Naive B cell (primary cell): ENCODE measurements at regions not wholly inside any gene's neighbourhood (a gene's known extent, or its start where the extent isn't known, plus 50 kb on each side); places are given as distances from the start of the nearest gene placed in this dataset.

Source experiments
- ATAC-seq, 2 donors: fragments of 150-1000 bp; cut with Tn5 transposase; 2 replicates each; pipeline ENCODE4 v1.10.0; 2021; ENCODE audit warnings: low read depth in 2 of 2, mild to moderate bottlenecking in 2 of 2, moderate library complexity in 2 of 2
- DNase-seq: peaks from one replicate; pipeline ENCODE4 v3.0.0; 2022
- H3K27ac Mint-ChIP-seq, 6 donors: one replicate each; pipeline ENCODE4 v1.8.0; 2020 to 2022; ENCODE audit warnings: mild to moderate bottlenecking in 6 of 6, mixed read lengths in 6 of 6, moderate library complexity in 5 of 6, inconsistent platforms in 2 of 6
- H3K27me3 Mint-ChIP-seq, 3 donors: one replicate each; pipeline ENCODE4 v1.8.0; 2021 to 2022; ENCODE audit warnings: mixed read lengths in 3 of 3, mild to moderate bottlenecking in 1 of 3
- H3K36me3 Mint-ChIP-seq, 2 donors: one replicate each; pipeline ENCODE4 v1.8.0; 2020 to 2022; ENCODE audit warnings: mixed read lengths in 2 of 2, inconsistent platforms in 1 of 2, mild to moderate bottlenecking in 1 of 2
- H3K4me1 Mint-ChIP-seq, 3 donors: one replicate each; pipeline ENCODE4 v1.8.0; 2020 to 2022; ENCODE audit warnings: mixed read lengths in 3 of 3, inconsistent platforms in 1 of 3, mild to moderate bottlenecking in 1 of 3, moderate library complexity in 1 of 3
- H3K4me3 Mint-ChIP-seq, 8 donors: one replicate each; pipeline ENCODE4 v1.8.0; 2020 to 2022; ENCODE audit warnings: mild to moderate bottlenecking in 8 of 8, mixed read lengths in 8 of 8, moderate library complexity in 8 of 8, inconsistent platforms in 2 of 8
- H3K9me3 Mint-ChIP-seq, 7 donors: one replicate each; pipeline ENCODE4 v1.8.0; 2020 to 2022; ENCODE audit warnings: mixed read lengths in 7 of 7, mild to moderate bottlenecking in 5 of 7, inconsistent platforms in 2 of 7, moderate library complexity in 1 of 7

DNA sequence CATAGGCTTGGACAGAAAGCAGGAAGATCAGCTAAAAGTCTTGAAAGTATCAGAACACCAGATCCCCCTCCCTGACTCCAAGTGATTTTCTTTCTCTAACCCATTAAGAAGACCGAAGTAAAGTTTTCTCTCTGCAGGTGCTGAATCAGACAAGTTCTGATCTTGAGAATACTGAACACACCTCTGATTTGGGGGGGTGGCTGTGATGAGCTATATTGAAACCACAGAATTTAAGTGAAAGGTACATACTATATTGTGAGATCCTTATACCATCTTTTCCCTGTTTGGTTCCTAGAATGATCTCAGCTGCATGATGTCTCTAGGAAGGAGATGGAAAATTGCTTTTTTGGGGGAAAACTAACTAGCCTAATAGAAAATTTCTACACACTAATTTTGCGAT is 196.0 kb downstream of the DIPK2A start:
- Mint-ChIP-seq H3K4me3 (no peak overlapping the region), H3K27ac (no peak overlapping the region), H3K36me3 (no peaks in the 10 kb centered on the region), H3K4me1 (peaks cover 6 to 12% (median 6%) of the 10 kb centered on the region in 3 donors), H3K9me3 (peaks cover 0 to 7% (median 0%) of the 10 kb centered on the region in 7 donors), H3K27me3 (peaks cover 0 to 5% (median 0%) of the 10 kb centered on the region in 3 donors)
- ATAC-seq (no peak), DNase-seq (no peak)

DNA sequence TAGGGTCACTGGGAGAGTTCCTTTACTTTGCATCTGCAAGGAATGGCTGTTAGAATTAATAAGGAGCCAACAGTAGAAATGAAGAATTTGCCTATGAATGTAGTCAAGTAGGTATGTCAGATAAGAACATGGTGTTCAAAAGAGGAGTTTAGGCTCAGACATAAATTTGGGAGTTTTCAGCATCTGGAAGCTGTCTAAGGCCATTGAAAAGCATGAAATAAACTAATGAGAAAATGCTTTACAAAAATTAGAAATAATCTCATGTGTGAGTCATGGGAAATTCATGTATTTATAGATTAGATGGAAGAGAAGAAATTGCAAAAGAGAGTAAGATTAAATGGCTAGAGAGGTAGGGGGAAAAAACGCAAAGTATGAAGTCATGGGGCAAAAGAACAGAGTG is 201.9 kb downstream of the DIPK2A start:
- Mint-ChIP-seq H3K4me1 (no peaks in the 10 kb centered on the region), H3K36me3 (no peaks in the 10 kb centered on the region), H3K9me3 (peaks cover 0 to 8% (median 0%) of the 10 kb centered on the region in 7 donors), H3K27me3 (no peaks in the 10 kb centered on the region), H3K4me3 (no peak overlapping the region), H3K27ac (no peak overlapping the region)
- ATAC-seq: no peak
- no peak for DNase-seq

DNA sequence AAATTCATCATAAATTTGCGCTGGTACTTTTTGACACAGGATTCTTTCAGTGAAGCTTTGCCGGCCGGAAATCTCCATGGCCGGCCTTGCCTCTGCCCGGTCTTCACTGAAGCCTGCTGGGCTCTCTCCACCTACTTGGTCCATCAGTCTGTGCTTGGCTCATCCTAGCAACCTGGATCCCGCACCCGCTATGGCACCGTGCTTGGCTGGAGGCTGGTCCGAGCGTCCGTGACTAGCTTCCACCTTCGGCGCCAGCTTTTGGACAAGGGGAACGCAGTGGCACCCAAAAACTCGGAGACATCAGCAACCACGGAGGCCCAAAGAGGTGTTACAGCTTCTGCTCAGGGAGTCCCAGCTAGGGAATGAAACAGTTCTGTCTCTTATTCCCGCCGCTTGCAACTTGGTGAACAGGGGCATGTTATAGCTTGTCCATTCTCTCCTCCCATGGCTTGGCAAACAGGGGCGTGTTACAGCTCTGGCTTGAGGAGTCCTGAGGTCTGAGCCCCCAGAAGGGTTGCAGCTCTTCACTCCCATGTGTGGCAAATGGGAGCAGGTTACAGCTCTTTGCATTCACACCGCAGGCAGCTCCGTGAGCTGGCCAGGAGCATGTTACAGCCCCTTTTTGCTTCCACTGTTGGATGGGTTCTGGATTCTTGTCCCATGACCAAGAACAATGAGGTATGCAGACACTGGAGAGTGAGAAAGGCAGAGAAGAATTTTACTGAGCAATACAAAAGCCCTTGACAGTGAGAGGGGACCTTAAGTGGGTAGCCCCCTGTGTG is 204.2 kb downstream of the DIPK2A start:
- Mint-ChIP-seq H3K4me1 (no peaks in the 10 kb centered on the region), H3K9me3 (peaks cover 0 to 4% (median 0%) of the 10 kb centered on the region in 7 donors), H3K27me3 (no peaks in the 10 kb centered on the region), H3K36me3 (no peaks in the 10 kb centered on the region), H3K4me3 (no peak overlapping the region), H3K27ac (no peak overlapping the region)
- no peak for DNase-seq
- no peak for ATAC-seq

DNA sequence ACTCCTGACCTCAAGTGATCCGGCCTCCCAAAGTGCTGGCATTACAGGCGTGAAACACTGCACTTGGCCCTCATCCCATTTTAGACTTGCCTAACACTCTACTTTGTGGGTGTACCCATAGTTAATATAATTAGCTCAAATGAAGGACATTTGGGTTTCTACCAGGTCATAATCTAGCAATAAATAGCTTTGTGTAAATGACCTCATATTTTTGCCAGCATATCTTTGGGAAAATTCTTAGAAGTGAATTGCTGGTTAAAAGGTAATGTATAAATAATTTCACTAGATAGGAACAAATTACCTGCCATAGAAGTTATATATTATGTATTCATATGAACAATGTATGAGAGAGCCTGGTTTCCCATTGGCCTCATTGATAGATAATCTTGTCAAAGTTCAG is 206.0 kb downstream of the DIPK2A start:
- no peak for ATAC-seq
- H3K9me3 Mint-ChIP-seq: peaks cover 0 to 4% (median 0%) of the 10 kb centered on the region in 7 donors
- no peak overlapping the region for H3K27ac Mint-ChIP-seq
- H3K27me3 Mint-ChIP-seq: no peaks in the 10 kb centered on the region
- H3K4me3 Mint-ChIP-seq: no peak overlapping the region
- no peaks in the 10 kb centered on the region for H3K36me3 Mint-ChIP-seq
- DNase-seq: no peak
- no peaks in the 10 kb centered on the region for H3K4me1 Mint-ChIP-seq

DNA sequence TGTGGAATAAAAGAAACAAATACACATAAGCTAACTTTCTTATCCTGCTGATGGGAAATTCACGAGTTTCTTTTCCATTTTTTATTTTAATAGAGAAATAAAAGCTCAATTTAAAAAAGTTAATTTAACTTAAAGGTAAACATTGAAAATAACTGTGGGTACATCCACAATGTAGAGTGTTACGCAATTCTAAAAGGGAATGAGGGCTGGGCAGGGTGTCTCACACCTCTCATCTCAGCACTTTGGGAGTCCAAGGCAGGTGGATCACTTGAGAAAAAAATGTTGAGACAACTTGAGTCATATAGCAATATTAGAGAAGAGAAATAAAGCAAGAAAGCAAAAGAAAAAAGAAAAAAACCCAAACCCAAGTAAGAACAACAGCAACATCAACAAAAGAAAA is 207.0 kb downstream of the DIPK2A start:
- no peaks in the 10 kb centered on the region for H3K27me3 Mint-ChIP-seq
- no peak for DNase-seq
- peaks cover 0 to 4% (median 0%) of the 10 kb centered on the region in 7 donors for H3K9me3 Mint-ChIP-seq
- H3K4me1 Mint-ChIP-seq: no peaks in the 10 kb centered on the region
- H3K4me3 Mint-ChIP-seq: no peak overlapping the region
- H3K27ac Mint-ChIP-seq: no peak overlapping the region
- no peak for ATAC-seq
- no peaks in the 10 kb centered on the region for H3K36me3 Mint-ChIP-seq

DNA sequence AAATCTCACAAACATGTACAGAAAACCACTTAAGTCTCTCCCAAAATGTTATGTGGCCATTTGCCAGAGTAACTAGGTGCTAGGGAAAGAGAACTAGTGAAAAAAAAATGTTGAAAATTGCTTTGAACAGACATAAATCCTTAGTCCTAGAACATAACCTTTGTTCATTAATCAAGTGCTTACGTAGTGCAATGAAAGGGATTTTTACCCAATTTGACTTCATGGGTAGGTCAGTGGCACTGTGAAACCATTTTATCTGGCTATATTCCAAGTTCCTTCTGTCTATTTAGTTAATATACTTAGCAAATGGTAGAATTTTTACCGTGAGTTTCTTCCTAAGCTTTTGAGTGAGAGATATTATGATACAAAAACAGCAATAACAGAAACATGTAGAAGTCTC is 209.4 kb downstream of the DIPK2A start:
- Mint-ChIP-seq H3K36me3 (no peaks in the 10 kb centered on the region), H3K9me3 (peaks cover 0 to 12% (median 0%) of the 10 kb centered on the region in 7 donors), H3K4me1 (no peaks in the 10 kb centered on the region), H3K27me3 (no peaks in the 10 kb centered on the region), H3K4me3 (no peak overlapping the region), H3K27ac (no peak overlapping the region)
- ATAC-seq (no peak), DNase-seq (no peak)

DNA sequence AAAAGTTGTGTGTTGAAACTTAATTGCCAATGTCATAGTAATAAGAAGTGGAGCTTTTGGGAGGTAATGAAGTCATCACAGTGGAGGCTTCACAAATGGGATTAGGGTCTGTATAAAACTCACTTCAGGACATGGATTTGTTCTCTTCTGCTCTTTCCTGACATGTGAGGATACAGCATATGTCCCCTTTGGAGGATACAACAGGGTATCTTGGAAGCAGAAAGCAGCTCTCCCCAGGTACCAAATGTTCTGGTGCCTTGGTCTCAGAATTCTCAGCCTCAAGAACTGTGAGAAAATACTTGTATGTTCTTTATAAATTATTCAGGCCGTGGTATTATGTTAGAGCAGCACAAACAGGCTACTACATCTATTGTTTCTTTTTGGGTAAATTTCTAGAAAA is 210.9 kb downstream of the DIPK2A start:
- no peak overlapping the region for H3K4me3 Mint-ChIP-seq
- H3K9me3 Mint-ChIP-seq: peaks cover 0 to 7% (median 0%) of the 10 kb centered on the region in 7 donors
- ATAC-seq (no peak), DNase-seq (no peak)
- no peaks in the 10 kb centered on the region for H3K36me3 Mint-ChIP-seq
- no peak overlapping the region for H3K27ac Mint-ChIP-seq
- no peaks in the 10 kb centered on the region for H3K4me1 Mint-ChIP-seq
- no peaks in the 10 kb centered on the region for H3K27me3 Mint-ChIP-seq

DNA sequence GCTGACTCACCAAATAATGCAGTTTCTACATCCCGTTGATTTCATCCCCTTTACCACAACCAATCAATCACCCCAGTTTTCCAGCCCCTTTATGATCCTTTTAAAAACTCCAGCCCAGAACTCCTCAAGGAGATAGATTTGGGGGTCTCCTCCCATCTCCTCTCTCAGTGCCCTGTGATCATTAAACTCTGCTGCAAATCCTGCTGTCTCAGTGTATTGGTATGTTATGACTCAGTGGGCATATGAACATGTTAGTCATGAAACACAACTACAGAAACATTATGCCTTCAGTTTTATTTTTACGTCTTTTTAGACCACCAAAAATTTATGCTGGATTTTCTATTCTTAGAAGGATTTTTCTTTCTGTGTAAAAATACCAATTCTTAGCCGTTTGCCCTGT is 213.7 kb downstream of the DIPK2A start:
- DNase-seq: no peak
- ATAC-seq: no peak
- no peaks in the 10 kb centered on the region for H3K4me1 Mint-ChIP-seq
- H3K27ac Mint-ChIP-seq: no peak overlapping the region
- no peaks in the 10 kb centered on the region for H3K36me3 Mint-ChIP-seq
- no peak overlapping the region for H3K4me3 Mint-ChIP-seq
- H3K9me3 Mint-ChIP-seq: peaks cover 0 to 7% (median 0%) of the 10 kb centered on the region in 7 donors
- H3K27me3 Mint-ChIP-seq: no peaks in the 10 kb centered on the region

DNA sequence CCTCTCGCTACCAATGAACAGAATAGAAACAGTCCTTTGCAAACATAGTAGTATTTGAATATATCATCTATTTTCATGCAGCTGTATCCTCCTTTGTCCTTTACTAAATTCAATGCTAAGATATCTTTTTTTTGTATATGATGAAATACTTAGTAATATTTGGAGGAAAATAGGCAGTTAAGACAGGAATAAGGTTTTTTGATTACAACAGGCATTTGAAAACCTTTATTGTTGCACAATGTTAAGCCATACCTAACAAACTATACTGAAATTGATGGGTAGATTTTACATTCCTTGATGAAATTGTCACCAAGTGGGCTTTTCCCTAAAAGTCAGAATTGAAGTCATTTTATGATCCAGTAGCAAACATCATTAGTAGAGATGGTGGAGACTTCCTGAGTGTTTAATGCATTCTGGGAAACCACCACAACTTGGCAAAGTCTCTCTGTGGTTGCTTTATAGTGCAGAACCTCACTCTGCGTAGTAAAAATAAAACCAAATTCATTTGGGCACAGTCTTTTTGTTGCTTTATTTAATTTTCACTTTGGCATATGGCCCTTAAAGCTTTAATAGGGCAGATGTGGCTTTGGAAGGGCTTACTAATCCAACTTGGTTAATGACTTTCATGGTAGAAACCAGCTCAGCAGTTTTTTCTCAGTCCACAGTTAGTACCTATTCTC is 216.0 kb downstream of the DIPK2A start:
- no peaks in the 10 kb centered on the region for H3K27me3 Mint-ChIP-seq
- H3K4me3 Mint-ChIP-seq: no peak overlapping the region
- no peaks in the 10 kb centered on the region for H3K4me1 Mint-ChIP-seq
- H3K27ac Mint-ChIP-seq: no peak overlapping the region
- DNase-seq (no peak), ATAC-seq (no peak)
- peaks cover 0 to 15% (median 7%) of the 10 kb centered on the region in 7 donors for H3K9me3 Mint-ChIP-seq
- no peaks in the 10 kb centered on the region for H3K36me3 Mint-ChIP-seq

DNA sequence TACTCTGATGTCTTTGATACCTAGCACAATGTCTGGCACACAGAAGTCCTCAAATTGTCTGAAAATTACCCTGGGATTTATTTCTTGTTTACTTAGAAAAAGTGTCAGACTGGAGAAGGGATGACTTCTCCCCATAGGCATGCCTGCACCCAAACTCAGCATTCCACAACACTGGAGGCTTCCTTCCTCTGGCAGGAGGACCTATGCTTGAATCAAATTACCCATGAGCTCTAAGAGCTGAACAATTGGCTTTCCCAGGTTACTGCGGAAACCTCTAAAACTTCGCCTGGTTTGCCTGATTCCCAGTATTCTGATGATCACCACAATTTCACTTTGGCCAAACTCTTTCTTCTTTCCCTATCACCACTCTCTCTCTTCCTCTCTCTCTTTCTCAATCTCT is 217.4 kb downstream of the DIPK2A start:
- DNase-seq: no peak
- no peaks in the 10 kb centered on the region for H3K4me1 Mint-ChIP-seq
- H3K27me3 Mint-ChIP-seq: no peaks in the 10 kb centered on the region
- H3K9me3 Mint-ChIP-seq: peaks cover 7 to 25% (median 12%) of the 10 kb centered on the region in 7 donors
- H3K27ac Mint-ChIP-seq: peak overlapping the region in 1 of 6 donors; percentile 81
- H3K36me3 Mint-ChIP-seq: peaks cover 0 to 7% of the 10 kb centered on the region in 2 donors
- no peak overlapping the region for H3K4me3 Mint-ChIP-seq
- no peak for ATAC-seq

DNA sequence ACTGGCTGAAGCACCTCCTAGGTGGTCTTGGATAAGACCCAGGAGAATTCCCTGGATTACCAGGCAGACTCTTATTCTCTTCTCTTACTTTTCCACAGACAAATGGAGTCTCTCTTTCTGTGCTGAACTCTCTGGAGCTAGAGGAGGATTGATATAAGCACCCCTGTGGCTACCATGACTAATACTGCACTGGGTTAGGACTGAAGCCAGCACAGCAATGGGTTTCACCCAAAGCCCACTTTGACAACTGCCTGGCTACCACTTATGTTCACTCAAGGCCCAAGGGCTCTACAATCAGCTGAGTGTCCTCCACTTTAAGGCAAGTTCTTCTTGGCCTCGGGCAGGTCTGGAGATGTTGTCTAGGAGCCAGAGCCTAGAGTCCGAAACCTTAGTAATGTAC is 225.5 kb downstream of the DIPK2A start:
- Mint-ChIP-seq H3K4me3 (no peak overlapping the region), H3K9me3 (peaks cover 9 to 46% (median 25%) of the 10 kb centered on the region in 7 donors), H3K27me3 (peaks cover 0 to 8% (median 0%) of the 10 kb centered on the region in 3 donors), H3K4me1 (no peaks in the 10 kb centered on the region), H3K36me3 (peaks cover 7% of the 10 kb centered on the region in 2 donors), H3K27ac (no peak overlapping the region)
- DNase-seq (no peak), ATAC-seq (no peak)

DNA sequence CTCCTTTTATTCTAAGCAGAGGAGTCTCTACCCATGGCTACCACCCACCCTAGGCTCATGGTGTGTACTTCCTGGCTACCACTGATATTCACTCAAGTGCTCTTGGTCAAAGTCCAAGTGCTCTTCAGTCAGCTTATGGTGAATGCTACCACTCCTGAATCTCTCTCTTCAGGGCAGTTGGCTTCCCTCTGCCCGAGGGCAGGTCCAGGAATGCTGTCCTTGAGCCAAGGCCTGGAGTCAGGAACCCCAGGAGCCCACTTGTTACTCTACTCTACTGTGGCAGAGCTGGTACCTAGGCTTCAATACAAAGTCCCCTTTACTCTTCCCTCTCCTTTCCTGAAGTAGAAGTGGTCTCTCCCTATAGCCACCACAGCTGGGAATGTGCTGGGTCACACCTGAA is 226.0 kb downstream of the DIPK2A start:
- H3K9me3 Mint-ChIP-seq: peaks cover 9 to 46% (median 25%) of the 10 kb centered on the region in 7 donors
- no peaks in the 10 kb centered on the region for H3K4me1 Mint-ChIP-seq
- no peak for DNase-seq
- H3K4me3 Mint-ChIP-seq: no peak overlapping the region
- peaks cover 7% of the 10 kb centered on the region in 2 donors for H3K36me3 Mint-ChIP-seq
- no peak for ATAC-seq
- H3K27me3 Mint-ChIP-seq: peaks cover 0 to 8% (median 0%) of the 10 kb centered on the region in 3 donors
- no peak overlapping the region for H3K27ac Mint-ChIP-seq

DNA sequence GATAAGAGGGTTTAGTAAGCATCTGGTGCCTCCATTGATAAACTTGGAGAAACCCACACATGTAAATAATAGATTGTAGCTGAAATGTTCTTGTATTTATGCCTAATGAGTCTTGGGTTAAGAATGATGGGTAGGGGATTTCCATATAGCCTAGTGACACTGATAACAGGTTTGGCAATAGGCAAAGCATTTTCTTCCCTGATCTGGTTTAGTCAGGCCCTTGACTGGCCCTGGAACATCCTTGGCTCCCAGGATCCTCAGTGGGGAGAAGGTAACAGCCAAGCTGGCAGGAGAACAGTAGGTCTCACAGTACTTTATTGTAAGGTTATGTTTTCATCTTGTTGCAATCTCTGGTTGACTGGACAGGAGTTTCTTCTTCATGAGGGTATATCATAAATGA is 228.4 kb downstream of the DIPK2A start:
- Mint-ChIP-seq H3K4me3 (no peak overlapping the region), H3K4me1 (no peaks in the 10 kb centered on the region), H3K27ac (no peak overlapping the region), H3K27me3 (peaks cover 0 to 8% (median 6%) of the 10 kb centered on the region in 3 donors), H3K36me3 (peaks cover 0 to under 1% of the 10 kb centered on the region in 2 donors), H3K9me3 (peaks cover 2 to 22% (median 10%) of the 10 kb centered on the region in 7 donors)
- ATAC-seq (no peak), DNase-seq (no peak)

DNA sequence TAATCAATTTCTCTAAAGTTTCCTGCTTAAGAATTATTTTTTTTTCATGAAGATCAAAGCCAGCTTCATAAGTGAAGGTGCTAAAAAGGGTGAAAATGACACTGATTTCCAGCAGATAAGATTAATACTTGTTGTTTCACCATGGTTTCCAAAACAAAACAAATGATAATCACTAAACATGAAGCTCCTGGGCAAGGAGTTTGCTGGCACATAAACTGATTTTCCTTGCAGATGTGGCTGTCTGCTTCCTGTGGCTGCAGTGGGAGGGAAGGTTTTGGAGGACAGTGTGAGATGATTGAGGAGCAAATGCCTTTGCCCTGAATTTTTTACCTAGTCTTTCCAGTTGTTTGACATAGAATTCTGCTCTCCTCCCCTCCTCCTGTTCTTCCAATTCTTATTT is 228.8 kb downstream of the DIPK2A start:
- H3K36me3 Mint-ChIP-seq: no peaks in the 10 kb centered on the region
- H3K4me1 Mint-ChIP-seq: no peaks in the 10 kb centered on the region
- H3K27me3 Mint-ChIP-seq: peaks cover 0 to 8% (median 6%) of the 10 kb centered on the region in 3 donors
- H3K9me3 Mint-ChIP-seq: peaks cover 0 to 17% (median 6%) of the 10 kb centered on the region in 7 donors
- no peak overlapping the region for H3K27ac Mint-ChIP-seq
- no peak overlapping the region for H3K4me3 Mint-ChIP-seq
- no peak for DNase-seq
- no peak for ATAC-seq
